TTC549 (cell line): ENCODE measurements at regions not wholly inside any gene's neighbourhood (a gene's known extent, or its start where the extent isn't known, plus 50 kb on each side); places are given as distances from the start of the nearest gene placed in this dataset.
"Not testable (repeated sequence)": the region's sequence is repeated elsewhere in the genome, so short reads cannot be mapped to it uniquely, and the experiment has no call there.

Source experiments
- FAIRE-seq: peaks from 2 replicates; lab custom pipeline; 2012; peaks lifted over from hg19 to GRCh38; lab: Jason Lieb, UNC

DNA sequence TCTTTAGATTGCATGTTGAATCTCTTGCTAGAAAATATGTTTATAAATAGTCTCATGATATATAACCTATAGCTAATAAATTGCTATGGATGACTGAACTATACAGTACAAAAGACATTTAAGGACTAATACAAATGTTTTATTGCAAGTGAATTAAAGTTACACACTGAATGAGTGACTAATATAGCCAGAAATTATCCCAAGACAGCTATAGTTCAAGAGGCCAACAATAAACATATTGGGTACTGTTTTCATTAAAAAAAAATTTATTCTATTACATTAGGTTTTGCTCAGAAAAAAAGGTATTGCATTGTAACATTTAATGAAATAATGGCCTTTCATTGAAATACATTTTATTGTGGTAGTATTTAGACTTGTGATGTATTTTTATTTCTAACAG is 819.1 kb downstream of the TRIML1 start:
- no peak for FAIRE-seq

- no peak for FAIRE-seq
Observed at GRCh38 chr4:188959424-188959823, 820.2 kb downstream of the TRIML1 start.

DNA sequence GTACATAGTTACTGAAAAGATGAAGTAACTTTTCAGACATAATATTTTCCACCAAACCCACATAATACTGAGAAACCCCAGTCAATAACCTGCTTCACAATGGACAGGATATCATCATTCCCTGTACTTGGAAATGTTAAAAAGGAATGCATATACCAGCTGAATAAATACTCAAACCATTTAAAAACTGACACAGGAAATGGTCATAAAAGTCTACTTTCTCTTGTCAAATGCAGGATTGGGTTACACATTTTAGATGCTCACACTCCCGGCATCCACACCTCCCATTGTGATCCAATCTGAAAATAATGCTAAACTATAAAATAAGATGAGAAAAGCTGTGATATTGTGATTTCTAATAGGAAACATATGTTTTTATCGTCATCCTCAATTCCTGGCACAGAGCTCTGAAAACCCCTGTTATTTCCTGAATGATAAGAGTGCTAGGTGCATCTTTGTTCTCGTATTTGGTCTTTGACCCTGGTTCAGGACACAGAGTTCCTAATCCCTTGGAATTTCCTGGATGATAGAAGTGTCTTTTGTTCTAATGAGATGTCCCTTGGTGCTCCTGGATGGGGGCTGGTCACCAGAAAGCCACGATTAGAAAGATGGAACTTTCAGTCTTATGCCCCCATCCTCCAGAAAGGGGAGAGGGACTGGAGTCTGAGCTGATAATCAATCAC is 821.3 kb downstream of the TRIML1 start:
- FAIRE-seq: no peak

- no peak for FAIRE-seq
Observed at GRCh38 chr4:188971125-188971524, 831.9 kb downstream of the TRIML1 start.

- no peak for FAIRE-seq
Observed at GRCh38 chr4:188975271-188975670, 836.0 kb downstream of the TRIML1 start.

DNA sequence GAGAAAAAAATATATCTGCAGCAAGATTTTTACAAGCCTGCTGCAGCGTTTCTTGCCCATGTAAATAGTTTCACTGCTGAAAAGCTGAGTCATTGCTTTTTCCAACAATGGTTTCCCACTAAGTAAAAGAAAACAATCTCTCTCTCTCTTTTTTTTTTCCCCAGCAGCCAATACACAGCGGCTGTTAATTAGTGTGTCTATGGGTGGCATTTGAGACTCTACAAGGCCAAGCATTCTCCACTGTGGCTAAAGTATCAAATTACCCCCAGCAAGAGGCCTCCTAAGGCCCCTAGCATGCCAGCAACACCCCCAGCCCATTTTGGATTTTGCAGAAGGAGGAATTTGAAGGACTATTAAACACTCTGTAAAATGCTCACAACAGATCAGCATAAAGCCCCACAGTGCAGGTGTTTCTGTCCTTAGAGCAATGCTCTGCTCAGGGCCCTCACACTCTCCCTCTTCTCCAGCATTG is 837.4 kb downstream of the TRIML1 start:
- FAIRE-seq: no peak

GRCh38 chr4:188977232-188977631 is 838.0 kb downstream of the TRIML1 start:
- not testable (repeated sequence) for FAIRE-seq

GRCh38 chr4:188984518-188984917 is 845.3 kb downstream of the TRIML1 start:
- FAIRE-seq: no peak

- FAIRE-seq: no peak
Observed at GRCh38 chr4:188986271-188986689, 847.0 kb downstream of the TRIML1 start.

- no peak for FAIRE-seq
Observed at GRCh38 chr4:188987011-188987410, 847.8 kb downstream of the TRIML1 start.

DNA sequence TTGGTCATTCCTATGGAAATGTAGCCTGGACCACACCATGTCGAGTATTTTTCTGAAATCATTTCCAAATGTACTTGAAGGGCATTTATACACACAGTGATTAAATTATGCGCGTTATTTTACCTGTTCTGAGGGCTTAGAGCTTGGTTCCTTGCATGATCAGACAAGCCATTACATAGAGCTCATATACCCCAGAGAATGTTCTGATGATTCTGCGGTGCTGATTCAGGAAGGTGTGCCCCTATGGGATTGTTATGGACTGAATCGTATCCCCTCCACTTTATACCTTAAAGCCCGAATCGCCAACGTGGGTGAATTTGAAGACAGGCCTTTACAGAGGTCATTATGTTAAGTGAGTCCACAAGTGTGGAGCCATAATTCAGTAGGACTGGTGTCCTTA is 848.9 kb downstream of the TRIML1 start:
- FAIRE-seq: no peak

DNA sequence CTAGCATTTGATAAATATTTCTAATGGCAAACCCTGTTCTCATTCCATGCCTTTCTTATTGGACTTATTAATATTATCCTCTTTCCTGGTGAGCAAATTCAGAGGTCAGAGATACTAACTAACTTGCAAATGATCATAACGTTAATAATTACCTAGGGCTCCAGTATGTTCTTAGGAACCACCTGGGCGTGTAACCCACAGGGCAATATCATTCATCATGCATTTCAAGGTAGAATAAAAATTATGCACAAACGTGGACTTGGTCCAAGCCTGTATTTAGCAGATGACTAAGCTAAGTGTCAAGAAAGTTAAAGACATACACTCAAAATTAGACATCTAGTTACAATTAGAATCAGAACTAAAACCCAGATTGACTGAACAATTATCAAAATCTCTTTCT is 850.1 kb downstream of the TRIML1 start:
- no peak for FAIRE-seq

DNA sequence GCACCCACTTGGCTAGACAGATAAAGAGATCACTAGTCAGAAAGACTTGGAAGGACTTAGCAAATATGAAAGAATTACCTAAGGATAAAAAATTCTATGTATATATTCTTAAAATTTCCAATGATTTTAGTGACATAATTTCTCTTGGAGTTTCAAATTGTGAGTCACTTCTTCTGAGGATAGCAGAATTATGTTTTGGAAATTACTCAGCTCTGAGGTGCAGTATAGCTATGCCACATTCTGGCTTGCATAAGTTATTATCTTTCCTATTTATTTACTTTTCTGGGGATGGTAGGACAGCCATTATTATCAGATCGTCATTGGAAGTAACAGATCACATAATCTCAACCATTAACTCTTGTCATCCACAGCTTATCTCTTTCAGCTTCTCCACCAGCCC is 853.5 kb downstream of the TRIML1 start:
- no peak for FAIRE-seq

GRCh38 chr4:188993871-188994270 is 854.6 kb downstream of the TRIML1 start:
- no peak for FAIRE-seq

DNA sequence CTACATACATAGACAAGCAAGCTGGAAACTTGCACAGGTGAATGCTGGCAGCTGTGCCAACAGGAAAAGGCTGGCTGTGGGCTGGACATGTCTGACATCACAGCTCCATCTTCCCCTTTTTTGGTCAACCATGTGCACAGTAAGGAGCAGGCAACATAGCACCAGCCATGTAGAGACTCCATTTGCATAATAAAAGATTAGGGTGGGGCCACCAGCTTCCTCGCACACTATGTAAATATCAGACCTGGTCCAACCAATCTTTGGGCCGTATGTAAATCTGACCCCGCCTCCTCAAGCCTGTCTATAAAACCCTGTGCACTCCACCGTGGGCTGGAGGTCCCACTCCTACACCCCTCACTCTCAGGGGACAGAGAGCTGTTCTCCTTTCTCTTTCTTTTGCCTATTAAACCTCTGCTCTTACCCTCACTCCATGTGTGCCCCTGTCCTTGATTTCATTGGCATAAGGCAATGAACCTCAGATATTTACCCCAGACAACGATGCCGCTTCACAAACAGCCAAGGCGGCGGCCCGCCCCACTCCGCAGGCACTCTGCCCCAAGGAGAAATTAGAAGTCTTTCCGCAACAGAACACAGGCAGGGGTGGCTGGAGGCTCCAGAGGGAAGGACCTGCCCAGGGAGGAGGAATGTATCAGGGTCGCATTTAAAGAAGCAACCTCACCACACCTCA is 862.2 kb downstream of the TRIML1 start:
- no peak for FAIRE-seq

DNA sequence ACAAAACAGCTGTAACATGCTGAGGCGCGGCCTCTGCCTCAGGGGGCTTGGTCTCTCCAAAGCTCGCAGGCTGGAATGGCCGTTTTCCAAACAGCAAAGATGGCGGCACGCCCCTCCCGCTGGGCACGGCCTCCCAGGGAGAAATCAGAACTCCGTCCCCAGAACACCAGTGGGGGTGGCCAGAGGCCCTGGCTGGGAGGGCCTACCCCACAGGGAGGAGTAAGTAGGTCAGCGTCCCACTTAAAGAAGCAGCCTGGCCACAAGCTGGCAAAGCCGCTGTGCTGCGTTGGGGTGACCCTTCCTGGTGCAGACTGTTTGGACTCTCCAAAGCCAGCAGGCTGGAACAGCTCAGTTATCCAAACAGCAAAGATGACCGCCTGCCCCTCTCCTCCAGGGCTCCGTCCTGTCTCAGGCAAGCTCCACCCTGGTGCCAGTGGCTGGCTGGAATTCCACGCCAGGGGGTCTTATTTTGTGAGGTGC is 862.8 kb downstream of the TRIML1 start:
- no peak for FAIRE-seq

GRCh38 chr4:189002475-189002874 is 863.2 kb downstream of the TRIML1 start:
- no peak for FAIRE-seq

- not testable (repeated sequence) for FAIRE-seq
Observed at GRCh38 chr4:189010452-189011217, 871.4 kb downstream of the TRIML1 start.

DNA sequence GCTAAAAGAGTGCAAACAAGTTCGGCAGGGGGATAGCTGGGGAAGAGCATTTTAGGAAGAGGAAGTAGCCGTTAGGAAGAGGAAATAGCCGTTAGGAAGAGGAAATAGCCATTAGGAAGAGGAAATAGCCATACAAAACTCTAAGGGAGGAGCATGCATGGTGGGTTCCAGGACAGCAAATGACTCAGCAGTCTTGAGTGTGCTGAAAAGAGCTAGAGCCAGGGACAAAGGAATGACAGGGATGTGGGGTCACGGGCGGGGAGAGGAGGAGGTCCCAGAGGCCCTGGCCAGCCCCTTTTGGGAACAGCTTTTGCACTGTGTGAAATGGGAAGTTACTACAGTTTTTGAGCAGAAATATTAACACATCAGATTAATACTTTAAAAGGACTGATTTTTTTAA is 882.6 kb downstream of the TRIML1 start:
- FAIRE-seq: no peak

DNA sequence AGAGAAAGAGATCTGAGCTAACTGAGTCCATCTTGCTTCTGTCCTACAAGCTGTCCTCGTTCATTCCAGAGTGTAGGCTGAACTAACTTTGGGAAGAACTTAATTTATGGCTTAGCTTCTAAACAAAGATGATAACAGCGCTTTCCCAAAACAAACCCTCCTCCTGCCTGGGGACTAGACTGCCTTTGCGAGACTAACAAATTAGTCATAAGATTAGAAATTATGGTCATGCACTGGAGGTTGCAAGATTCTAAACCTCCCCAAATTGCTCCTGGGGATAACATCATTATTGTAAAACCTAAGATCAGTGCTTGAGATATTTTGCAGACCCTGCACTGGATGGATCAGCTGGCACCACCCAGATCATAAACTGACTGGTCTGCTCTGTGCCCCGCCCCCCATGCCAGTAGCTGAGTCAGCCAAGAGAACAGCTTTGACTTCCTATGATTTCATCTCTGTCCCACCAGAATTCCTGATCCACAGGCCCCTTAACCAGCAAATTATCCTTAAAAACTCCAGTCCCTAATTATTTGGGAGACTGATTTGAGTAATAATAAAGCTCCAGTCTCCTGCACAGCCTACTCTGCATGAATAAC is 883.3 kb downstream of the TRIML1 start:
- FAIRE-seq: no peak

GRCh38 chr4:189029976-189030504 is 890.8 kb downstream of the TRIML1 start:
- FAIRE-seq: no peak

DNA sequence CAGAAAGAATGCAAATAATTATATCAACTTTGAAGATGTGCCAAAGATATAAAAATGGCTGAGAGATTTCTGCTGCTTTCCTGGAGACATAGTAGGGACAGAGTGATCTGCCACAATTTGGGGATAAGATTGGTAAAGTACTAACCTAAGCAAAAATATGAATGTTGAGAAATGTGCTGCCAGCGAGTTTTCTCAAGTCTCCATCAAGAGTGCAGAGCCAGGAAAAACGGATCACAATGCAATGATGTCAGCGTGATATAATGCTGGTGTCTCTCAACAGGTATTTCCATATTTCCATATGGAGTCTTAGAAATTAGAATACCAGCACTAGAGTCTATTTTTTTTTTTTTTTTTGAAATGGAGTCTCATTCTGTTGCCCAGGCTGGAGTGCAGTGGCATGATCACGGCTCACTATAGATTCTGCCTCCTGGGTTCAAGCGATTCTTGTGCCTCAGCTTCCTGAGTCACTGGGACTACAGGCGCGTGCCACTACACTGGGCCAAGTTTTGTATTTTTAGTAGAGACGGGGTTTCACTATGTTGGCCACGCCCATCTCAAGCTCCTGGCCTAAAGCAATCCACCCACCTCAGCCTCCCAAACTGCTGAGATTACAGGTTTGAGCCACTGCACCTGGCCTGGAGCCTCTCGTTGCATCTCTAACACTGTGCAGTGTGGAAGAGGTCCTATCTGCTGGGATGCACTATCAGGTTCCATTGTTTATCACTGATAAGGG is 893.5 kb downstream of the TRIML1 start:
- FAIRE-seq: no peak
